ENCODE measurements at regions not wholly inside any gene's neighbourhood (a gene's known extent, or its start where the extent isn't known, plus 50 kb on each side); places are given as distances from the start of the nearest gene placed in this dataset.
"Not testable (repeated sequence)": the region's sequence is repeated elsewhere in the genome, so short reads cannot be mapped to it uniquely, and the experiment has no call there.

DNA sequence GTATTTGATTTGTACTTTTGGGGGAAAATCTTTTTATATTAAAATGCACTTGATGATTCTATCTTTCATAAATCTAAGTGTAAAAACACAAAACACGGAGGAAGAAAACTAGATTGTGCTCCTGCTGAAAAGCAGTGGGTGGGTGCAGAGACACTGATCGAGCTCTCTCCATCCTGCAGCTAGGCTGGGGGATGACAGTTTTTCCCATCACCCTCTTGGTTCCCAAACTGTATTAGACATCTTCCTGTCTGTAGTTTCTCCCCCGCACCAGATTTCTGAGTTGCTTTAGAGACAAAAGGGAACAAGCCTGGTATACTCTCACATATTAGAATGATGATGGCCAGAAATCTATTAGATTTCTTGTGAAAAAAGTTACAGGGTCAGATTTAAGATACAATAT is 99.6 kb downstream of the FAM114A2 start:
- no peak for DNase-seq (ENCODE audit: low spot score)

DNA sequence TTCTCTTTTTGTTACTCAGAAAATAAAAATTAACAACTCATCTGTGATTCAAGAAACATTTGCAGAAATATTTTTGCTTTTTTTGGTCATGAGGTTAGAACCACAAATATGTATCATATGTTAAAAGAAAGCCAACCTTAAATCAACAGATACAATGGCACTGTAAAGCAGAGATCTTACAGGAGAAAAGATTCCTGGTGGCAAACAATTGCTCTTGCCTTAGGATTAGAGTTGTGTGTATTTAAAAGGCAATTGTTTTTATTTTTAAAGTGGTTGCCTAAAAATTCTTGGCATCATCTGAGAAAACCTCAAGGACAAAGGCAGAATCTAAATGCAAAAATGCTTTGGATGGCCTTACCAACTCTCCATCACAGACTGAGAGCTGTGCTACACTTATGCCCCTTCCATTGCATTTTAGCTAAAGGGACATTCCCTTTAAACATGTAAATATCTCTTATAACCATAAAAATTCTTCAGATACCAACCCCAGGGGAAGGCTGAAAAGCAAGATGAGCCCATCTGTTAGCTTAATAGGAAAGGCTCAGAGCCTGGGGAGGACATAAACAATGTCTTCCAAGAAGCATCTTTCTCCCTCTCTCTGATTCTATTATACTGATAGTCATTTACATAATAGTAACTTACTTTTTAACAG is 100.4 kb downstream of the FAM114A2 start:
- peak; percentile 40 for DNase-seq (ENCODE audit: low spot score)

DNA sequence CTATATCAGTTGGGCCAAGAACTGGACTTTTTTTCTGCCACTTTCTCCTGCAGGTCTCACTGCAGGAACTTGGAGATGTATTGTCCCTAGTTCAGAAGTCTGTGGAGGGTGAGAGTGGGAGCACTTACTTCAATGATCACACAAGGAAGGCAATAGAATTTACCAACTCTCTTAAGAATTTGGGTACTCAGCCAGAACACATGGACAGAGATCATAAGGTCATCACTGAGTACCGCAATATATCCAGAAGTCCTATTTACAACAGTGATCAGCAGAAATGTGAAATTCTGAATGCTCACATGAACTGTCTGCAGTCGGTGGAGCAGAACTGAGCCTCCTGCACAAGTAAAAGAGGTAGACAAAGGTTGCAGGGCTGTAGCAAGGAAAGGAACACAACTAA is 101.0 kb downstream of the FAM114A2 start:
- DNase-seq (ENCODE audit: low spot score) = no peak

DNA sequence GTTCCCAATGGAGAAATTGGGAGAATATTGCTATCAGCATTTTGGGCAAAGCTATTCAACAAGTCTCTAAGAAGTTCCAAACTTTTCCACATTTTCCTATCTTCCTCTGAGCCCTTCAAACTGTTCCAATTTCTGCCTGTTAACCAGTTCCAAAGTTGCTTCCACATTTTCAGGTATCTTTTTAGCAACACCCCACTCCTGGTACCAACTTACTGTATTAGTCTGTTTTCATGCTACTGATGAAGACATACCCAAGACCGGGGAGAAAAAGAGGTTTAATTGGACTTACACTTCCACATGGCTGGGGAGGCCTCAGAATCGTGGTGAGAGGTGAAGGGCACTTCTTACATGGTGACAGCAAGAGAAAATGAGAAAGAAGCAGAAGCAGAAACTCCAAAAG is 103.6 kb downstream of the FAM114A2 start:
- DNase-seq (ENCODE audit: low spot score) = not testable (repeated sequence)

DNA sequence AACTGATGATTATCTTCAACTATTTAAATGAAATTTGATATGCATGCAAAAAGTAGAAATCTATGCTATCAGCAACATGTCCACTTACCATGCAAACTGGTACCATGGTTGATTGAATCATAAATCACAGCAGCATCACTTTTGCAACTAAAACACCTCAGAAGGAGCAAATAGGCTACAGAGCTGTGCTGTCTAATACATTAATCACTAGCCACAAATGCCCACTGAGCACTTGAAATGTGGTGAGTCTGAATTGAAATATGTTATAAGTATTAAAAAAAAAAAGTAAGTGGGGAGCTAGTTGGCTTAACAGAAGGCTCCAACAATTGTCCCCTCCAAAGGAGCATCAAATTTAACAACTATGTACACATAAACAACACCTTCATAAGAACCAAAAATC is 112.5 kb downstream of the FAM114A2 start:
- DNase-seq (ENCODE audit: low spot score) = no peak

DNA sequence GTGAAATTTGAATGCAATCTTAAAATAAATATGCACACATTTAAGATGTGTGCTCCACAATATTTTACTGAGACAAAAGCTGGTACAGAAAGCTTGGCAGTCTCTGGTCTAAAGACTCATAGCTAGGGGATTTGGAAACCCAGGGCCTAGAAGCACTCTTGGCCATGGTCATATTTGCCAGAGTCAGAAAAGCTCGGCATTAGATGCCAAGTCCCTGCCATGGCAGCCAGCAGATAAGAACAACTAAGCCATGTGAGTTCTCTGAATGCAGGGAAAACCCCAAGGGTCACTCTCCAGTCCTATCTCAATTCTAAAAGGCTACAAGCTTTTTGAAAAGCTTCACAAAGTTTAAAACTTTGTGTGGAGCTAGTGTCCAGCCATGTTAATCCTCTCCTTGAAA is 119.5 kb downstream of the FAM114A2 start:
- DNase-seq (ENCODE audit: low spot score) = no peak

DNA sequence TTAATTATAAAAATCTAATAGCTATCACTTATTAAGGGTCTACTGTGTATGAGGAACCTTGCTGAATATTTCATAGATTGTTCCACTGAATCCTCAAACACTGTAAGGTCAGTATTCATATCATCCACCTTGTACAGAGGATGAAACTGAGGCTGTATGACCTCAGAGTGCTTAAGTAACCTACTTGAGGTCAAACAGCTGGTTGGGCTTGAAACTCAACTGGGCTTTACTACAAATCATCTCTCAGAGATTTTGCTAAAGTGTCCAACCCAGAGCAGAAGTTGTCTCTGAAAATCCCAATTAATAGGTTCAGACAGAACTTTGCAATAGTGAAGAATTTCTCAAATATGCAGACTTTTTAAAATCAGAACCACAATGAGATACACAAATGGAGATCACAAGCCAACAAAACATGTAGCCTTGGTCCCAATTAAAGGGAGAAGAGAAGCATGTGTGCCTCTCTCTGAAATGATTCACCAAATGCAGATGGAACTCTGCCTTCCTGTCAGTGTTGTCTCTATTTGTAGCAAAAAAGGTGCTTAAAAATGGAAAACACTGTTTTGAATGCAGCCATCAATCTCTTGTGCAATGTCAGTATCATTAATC is 131.4 kb downstream of the FAM114A2 start:
- peak; percentile 53 for DNase-seq (ENCODE audit: low spot score)

DNA sequence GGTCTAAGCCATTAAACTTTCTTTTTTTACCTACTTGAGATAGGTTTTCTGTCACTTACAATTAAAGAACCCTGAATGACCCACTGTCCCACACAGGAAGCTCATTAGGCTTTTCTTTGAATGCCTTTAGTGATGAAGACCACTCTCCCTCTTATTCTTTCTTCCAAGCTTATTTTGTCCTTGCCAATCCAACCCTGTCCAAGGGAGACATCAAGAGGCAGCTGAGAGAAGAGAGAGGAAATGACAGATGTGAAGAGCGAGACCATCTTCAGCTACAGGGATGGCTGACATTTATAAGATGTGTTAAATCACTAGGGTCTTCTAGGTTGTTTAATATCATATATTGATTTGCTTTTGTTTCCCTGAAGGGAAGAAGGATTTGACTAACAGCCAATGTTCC is 133.5 kb downstream of the FAM114A2 start:
- no peak for DNase-seq (ENCODE audit: low spot score)

DNA sequence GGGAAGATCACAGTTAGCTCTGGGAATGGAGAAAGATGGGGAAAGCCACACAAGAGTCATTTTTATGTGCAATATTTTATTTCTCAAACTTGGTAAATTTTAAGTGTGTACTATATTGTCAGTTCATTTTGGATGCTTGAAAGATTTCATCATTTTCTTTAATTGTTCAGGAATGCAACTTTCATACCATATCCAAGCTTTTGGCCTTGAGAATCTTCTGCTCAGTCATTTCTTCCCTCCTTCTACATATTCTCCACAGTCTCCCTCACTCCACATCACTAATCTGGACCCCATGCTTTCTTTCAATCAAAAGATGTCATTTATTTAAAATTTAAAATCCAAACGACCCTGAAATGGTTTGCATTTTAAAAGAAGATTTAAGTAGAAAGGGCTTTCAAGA is 135.4 kb downstream of the FAM114A2 start:
- DNase-seq (ENCODE audit: low spot score) = no peak

DNA sequence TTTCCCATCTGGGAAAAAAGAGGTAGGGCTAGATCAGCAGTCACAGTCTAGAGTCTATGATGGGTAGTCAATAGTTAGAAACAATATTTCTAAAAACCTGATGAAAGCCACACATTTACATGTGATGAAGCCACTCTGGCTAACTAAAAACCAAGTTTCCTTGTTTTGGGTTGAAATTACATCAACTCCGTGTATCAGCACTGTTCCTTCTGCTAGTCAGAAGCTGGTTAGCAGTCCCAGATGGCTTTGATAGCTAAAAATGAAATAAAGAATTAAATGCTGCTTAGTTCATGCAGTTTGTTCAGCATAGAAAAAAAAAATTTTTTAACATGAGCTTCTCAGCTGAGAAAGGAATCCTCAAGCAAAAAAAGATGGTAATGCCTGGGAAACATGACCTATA is 136.7 kb downstream of the FAM114A2 start:
- no peak for DNase-seq (ENCODE audit: low spot score)

DNA sequence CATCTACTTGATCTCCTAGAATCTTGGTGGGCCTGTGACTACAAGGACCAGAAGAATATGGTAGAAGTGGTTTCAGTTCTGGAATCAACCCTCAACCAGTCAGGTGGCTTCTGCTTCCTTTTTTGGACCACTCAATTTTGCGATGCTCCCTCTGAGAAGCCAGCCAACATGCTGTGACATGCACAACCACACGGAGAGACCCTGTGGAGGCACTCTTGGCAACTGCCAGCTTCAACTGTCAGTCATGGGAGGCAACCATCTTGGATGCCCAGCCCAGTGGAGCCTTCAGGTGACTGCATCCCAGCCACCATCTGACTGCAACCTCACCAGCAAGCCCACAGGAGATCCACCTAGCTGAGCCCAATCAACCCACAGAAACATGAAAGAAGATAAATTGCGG is 137.3 kb downstream of the FAM114A2 start:
- DNase-seq (ENCODE audit: low spot score) = no peak

DNA sequence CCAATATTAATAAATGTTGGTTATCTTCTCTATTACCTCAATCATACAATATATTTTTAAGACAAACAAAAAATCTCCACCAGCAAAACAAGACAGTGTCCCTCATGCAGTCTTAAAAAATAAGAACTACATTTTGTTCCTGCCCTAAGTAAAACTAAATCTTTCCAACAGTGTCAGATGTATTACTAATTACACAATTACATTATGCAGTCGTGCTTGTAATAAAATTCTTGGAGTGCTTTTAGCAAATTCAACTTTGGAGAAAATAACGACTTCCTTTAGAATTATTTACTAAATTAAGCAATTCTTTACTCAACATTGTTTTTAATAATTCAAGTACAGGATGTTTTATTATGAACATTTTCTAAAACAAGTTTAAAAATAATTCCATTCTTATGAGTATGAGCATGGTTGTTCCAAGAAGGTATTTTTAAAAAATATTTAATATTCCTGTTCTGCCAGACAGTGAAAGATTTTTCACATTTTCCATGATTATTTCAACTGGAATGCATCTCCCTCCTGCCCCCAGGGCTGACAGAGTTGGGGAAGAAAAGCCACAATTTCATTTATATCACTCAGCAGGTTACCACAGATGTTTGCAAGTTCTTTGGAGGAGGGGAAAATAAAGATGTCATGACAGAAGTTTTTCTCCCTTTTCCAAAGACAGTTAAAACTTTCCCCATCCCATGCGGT is 137.9 kb downstream of the FAM114A2 start:
- DNase-seq (ENCODE audit: low spot score) = peak; percentile 87

DNA sequence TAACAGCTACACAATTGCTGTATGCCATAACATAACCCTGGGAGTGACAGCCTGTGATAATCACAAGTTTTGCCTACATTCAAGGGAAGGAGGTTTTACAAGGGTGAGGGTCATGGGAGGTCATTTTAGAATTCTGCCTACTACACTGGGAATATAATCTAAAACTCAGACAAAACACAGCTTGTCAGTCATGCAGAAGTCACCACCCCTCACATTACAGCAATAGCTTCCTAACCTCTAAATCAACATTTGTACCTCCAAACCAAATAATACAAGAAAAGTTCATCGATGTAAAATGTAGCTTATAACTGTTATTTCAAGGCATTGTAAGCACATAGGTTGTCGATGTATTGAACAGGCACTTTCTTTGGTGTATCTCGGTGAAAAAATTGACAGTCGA is 139.0 kb downstream of the FAM114A2 start:
- no peak for DNase-seq (ENCODE audit: low spot score)

DNA sequence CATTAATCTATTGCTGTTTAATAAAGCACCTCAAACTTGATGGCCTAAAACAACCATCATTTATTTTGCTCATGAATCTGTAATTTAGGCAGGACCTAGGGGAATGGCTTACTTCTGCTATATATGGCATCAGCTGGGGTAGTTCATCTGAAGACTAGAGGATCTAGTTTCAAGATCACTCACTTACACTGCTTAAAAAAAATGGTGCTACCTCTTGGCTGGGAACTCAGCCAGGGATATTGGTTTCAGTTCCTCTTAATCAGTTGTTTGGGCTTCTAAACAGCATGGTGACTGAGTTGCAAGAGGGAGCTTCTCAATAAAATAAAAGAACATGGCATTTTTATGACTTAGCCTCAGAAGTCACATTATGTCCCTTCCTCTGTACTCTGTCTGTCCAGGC is 142.0 kb downstream of the FAM114A2 start:
- DNase-seq (ENCODE audit: low spot score) = no peak

DNA sequence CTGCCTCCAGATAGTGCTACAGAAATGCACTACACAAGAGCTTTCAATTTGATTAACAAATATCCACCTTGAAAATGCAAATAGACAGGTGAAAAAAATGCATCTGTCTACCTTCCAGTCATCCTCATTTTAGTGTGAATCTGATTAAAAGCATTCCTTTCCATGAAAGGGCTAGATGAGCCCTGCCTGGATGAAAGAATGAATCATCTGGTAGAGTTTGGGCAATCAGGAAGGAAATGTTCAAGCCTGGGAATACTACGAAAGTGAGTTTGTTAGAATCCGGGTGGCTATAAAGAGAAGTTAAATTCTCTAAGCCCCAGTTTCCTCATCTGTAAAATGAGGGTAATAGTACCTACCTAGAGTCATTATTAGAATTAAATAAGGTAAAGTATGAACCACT is 142.6 kb downstream of the FAM114A2 start:
- DNase-seq (ENCODE audit: low spot score) = peak; percentile 42

DNA sequence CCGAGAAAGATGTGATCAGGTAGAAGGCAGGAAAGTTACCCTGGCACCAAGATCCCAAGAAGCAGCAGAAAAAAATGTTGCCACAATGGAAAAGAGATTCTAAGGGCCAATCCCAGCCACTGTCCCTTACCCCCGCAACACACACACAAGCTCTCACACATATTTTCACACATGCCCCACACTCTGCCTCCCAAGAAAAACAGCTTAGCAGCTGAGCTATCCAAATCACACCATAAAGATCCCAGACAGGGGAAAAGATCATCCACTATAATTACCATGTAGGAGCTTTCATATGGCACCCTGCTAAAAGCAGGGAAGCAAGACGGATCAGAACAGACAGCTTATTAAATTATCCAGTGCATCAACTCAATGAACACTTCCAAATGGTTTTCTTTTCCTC is 143.4 kb downstream of the FAM114A2 start:
- DNase-seq (ENCODE audit: low spot score) = no peak

DNA sequence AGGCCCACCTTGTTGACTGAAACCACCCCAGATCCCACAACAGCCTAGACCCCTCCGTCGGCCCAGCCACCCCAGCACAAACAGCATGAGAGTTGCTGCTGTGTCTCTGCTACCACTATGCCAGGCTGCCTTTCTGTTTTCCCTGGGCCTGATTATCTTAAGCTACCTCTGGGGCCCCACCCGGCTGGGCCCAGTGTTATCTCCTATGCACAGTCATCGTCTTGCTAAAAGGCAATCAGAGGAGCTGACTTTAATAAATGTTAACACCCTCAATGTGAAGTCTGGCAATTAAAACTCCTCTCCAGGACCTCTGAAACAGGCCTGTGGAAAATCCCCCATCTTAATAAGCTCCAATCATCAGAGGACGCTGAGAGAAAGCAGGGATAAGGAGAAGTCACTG is 144.9 kb downstream of the FAM114A2 start:
- no peak for DNase-seq (ENCODE audit: low spot score)

DNA sequence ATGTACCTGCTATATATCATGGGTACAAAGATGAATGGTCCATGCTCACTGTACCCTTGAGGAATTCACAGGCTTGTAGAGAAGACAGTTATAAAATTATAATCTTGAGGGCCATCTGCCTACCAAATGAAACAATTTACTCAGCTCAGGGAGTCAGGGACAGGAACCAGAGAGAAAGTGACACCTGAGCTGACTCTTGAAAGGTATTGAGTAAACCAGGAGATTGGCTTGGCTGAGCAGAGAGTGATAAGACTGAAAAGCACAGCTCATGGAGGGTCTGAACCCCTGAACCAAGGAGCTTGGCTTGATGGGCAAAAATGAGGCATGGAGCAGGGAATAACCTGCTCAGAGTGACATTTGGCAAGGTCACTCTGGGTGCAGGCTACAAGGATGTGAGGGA is 147.3 kb downstream of the FAM114A2 start:
- no peak for DNase-seq (ENCODE audit: low spot score)

DNA sequence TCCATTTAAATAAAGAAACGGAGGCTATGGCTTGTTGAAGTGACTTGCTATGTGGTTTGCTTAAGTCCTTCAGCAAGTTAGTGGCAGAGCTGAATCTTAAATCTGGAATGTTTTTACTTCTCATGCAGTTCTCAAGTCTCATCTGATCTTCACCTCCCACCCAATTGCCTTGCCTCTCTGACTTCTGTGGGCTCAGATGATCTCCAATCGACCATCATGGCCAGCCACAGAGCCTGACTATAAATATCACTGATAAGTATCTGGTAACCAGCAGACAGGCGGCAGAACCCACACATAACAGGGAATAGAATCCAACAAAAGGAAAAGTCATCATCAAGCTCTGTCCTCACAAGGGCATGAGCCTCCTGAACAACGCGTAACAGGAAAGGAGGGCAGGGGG is 149.9 kb downstream of the FAM114A2 start:
- DNase-seq (ENCODE audit: low spot score) = no peak

DNA sequence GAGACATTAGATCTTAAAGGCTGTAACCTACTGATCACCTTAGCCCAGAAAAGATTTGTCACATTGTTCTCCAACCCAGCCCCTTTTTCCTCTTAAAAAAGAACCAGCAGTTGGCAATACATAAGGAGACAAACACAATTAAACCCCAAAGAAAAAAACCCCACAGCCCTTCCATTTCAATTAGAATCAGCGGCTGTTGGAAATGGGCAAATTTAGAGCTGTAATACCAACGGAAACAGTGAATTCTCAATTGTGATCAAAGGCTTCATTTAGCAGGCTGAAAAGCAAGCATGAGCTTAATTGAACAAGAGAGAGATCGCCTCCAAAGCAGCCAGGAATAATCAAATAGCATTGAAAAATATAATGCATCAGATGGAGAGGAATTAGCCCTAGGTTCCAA is 153.6 kb downstream of the FAM114A2 start:
- no peak for DNase-seq (ENCODE audit: low spot score)

DNA sequence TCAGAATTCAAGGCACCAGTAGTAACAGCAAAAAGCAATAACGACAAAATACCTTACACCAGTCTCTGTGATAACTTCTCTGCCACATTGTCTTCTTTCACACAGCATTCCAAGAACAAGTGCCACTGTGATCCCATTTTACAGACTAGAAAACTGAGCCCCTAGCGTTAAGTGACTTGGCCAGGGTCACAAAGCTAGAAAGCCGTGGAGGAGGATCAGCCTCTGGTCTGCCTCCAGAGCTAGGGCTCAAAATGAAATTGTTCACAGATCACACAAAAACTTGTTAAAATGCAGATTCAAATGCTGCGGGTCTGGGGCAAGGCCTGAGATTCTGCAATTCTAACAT is 154.1 kb downstream of the FAM114A2 start:
- no peak for DNase-seq (ENCODE audit: low spot score)

DNA sequence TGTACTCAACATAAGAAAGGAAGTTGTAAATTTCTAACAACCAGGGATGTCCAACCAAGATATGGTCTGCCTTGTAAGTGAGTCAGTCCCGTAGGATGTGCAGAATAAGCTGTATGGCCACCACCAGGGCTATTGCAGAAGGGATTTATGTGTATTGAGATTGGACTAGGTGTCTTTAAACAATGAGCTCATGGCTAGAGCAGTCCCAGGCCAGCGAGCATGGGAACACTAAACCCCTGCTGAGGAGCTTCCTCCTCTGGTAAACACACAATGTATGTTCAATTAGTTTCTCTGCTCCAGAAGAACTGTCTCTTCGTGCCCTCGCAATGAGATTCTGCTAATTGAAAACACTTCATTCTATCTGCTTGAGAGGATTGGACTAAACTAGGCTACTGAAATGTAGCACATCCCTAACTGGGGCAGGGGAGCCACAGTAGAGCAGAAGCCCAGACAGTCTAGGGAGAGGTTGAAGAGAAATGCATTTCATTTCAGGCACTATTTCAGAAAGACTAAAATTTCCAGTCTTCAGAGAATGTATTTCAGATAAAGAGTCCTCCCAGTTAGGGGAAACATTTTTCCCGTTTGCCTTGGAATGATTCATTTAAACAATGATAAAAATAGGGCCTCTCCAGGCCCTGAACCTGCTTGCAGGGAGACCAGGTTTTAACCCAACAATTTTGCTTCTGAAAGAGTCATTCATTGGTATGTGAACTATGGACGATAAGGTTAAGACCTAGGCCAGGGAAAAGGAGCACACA is 154.7 kb downstream of the FAM114A2 start:
- peak; percentile 64 for DNase-seq (ENCODE audit: low spot score)

DNA sequence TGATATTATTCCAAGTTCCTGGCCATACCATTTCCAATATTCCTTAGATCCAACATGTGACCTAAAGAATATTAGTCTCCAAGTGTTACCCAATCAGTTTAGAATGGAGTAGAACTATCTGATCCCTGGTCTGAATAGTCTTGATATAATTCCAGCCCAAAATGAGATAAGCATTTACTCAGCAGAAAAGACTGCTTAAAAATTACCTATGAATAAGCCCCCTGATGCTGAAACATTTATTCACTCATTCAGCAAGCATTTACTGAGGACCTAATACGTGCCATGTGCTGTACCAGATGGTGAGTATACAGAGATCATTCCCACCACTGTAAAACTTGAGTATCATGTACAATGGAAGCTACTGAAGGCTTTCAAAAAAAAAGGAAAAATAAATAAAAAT is 157.0 kb downstream of the FAM114A2 start:
- DNase-seq (ENCODE audit: low spot score) = no peak

All from AG08395 (cell line).